ENCODE measurements at regions not wholly inside any gene's neighbourhood (a gene's known extent, or its start where the extent isn't known, plus 50 kb on each side); places are given as distances from the start of the nearest gene placed in this dataset.

DNA sequence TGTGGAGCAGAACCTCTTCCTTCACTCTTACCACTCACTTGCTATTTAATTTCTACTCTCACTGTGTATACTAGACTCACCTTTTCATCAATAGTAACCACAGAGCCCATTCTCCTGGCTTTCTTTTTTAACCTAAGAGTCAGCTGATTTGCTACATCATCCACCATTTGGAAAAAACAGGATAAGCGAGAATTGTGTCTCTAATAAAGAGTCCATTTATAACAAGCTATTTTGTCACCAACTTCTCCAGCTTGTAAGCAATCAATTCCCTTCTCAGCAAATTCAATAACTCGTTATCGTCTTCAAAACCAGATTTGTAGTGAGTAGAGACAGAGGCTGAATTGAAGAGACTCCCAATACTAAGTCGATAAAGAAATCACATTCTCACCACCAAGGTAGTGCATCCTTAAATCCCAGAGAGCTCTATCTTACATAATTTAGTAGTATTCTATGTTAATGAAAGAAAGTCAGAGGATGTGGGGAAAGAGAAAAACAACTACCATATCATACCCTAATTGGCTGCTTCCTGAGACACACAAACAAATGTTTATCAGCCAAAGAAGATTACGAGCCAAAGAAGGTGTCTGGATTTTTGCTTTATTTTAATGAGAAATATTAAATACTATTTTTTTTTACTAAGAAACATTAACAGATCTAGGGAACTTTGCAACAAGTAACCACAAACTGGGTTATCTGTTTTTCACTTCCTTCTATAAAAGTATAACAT, 52.5 kb upstream of the SPTBN1 start:
- Histone ChIP-seq H3K9me3 (no peaks in the 10 kb centered on the region), H3K36me3 (no peaks in the 10 kb centered on the region), H3K27ac (no peak overlapping the region), H3K4me3 (no peak overlapping the region), H3K27me3 (replicated peaks; ENCODE audit: insufficient read depth) (no peaks in the 10 kb centered on the region), H3K4me1 (replicated peaks) (no peaks in the 10 kb centered on the region)
- no peak for TF ChIP-seq POLR2A (IDR thresholded peaks at IDR 0.05)
- no peak for TF ChIP-seq CTCF (IDR thresholded peaks at IDR 0.05)
- no peak for DNase-seq (ENCODE audit: low spot score)
- WGBS, result 97% methylated on average over 5 of the region's 5 CpGs
- intact Hi-C loops (cut with DNase I), result no loop called here

DNA sequence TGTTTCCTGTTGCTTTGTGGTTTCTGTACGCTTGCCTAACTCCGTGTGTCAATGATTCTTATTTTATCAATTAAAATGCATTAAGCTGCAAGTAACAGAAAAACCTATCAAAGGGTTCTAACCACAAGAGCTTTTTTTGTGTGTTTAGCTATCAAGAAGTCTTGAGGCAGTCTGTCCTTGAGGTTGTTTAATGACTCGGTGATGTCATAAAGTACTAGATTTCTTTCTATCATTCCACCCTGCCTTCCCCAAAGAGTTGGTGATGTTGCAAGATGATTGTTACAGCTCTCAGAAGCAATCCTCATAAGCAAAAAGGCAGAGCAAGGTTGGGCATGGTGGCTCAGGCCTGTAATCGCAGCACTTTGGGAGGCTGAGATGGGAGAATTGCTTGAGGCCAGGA, 51.9 kb upstream of the SPTBN1 start:
- Histone ChIP-seq H3K4me1 (replicated peaks) (no peaks in the 10 kb centered on the region), H3K27me3 (replicated peaks; ENCODE audit: insufficient read depth) (no peaks in the 10 kb centered on the region), H3K36me3 (no peaks in the 10 kb centered on the region), H3K4me3 (no peak overlapping the region), H3K9me3 (no peaks in the 10 kb centered on the region), H3K27ac (no peak overlapping the region)
- 89% methylated on average over 4 of the region's 4 CpGs for WGBS
- intact Hi-C loops (cut with DNase I), result no loop called here
- no peak for TF ChIP-seq POLR2A (IDR thresholded peaks at IDR 0.05)
- TF ChIP-seq POLR2AphosphoS5 (IDR thresholded peaks at IDR 0.05), result no peak
- TF ChIP-seq CTCF (IDR thresholded peaks at IDR 0.05), result no peak
- no peak for DNase-seq (ENCODE audit: low spot score)

DNA sequence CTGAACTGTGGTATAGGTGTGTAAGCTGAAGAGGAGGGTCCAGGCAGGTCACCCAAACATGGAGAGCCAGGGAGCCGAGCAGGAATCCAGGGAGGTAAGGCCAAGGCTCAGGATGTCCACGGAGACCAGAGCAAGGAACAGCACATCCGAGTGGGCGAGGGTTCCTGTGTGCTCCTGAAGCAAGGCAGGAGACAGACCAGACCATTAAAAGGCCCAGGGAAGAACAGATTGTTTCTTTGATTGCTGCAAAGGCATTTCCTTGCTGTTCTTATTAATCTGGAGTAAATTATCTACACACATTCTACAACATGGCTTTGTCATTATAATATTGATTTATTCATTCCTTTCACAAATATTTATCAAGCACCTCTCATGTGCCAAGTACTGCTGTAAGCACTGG, 50.1 kb upstream of the SPTBN1 start:
- TF ChIP-seq CTCF (IDR thresholded peaks at IDR 0.05) (no peak), POLR2AphosphoS5 (IDR thresholded peaks at IDR 0.05) (no peak), POLR2A (IDR thresholded peaks at IDR 0.05) (no peak)
- intact Hi-C loops (cut with DNase I), result no loop called here

More for the DNA sequence above, 50.1 kb upstream of the SPTBN1 start:
- no peaks in the 10 kb centered on the region for H3K9me3 ChIP-seq
- H3K36me3 ChIP-seq, result no peaks in the 10 kb centered on the region
- H3K27me3 ChIP-seq (replicated peaks; ENCODE audit: insufficient read depth), result no peaks in the 10 kb centered on the region
- H3K27ac ChIP-seq, result no peak overlapping the region
- H3K4me3 ChIP-seq, result no peak overlapping the region
- no peaks in the 10 kb centered on the region for H3K4me1 ChIP-seq (replicated peaks)
- no peak for DNase-seq (ENCODE audit: low spot score)
- 36% methylated on average over 4 of the region's 4 CpGs for WGBS

Measured in prostate gland (tissue), 2 donors.